Thyroid gland (tissue), 4 donors: ENCODE measurements at regions not wholly inside any gene's neighbourhood (a gene's known extent, or its start where the extent isn't known, plus 50 kb on each side); places are given as distances from the start of the nearest gene placed in this dataset.
A peak's percentile ranks its signal among the peaks of the same experiment; 100 is the strongest.

ENCODE experiments used
- DNase-seq, 2 donors: peaks; one replicate each; pipeline ENCODE4 v3.0.0-alpha.2; 2019
- H3K27ac ChIP-seq, 3 donors: fragments of 200-600 bp; sonication (generic); 1 replicate in 2 of 3; 2 replicates in 1 of 3; pipeline ENCODE4 v1.5.1; 2016 to 2019; ENCODE audit warnings: mild to moderate bottlenecking in 1 of 3, moderate library complexity in 1 of 3
- H3K27me3 ChIP-seq: fragments of 200-600 bp; sonication (generic); one replicate; pipeline ENCODE4 v1.5.1; 2019
- H3K36me3 ChIP-seq, 2 donors: fragments of 200-600 bp; sonication (generic); one replicate each; pipeline ENCODE4 v1.5.1; 2016 to 2019
- H3K4me1 ChIP-seq, 2 donors: fragments of 200-600 bp; sonication (generic); one replicate each; pipeline ENCODE4 v1.5.1; 2017 to 2019
- H3K4me3 ChIP-seq, 3 donors: fragments of 200-600 bp; sonication (generic); replicated peaks in 1 of 3; 1 replicate in 2 of 3; 2 replicates in 1 of 3; pipeline ENCODE4 v1.5.1; 2016; ENCODE audit warnings: mild to moderate bottlenecking in 1 of 3
- H3K9me3 ChIP-seq: fragments of 200-600 bp; sonication (generic); one replicate; pipeline ENCODE4 v1.5.1; 2017
- CTCF ChIP-seq, 6 experiments: fragments of 200-600 bp in 3 of 6; fragments of 450-650 bp in 3 of 6; sonication (generic) in 3 of 6; IDR thresholded peaks; one replicate each; pipeline ENCODE4 v1.5.1; 2016 to 2019; ENCODE audit warnings: antibody characterized with exemption in 6 of 6, mild to moderate bottlenecking in 2 of 6, inconsistent platforms in 1 of 6, moderate library complexity in 1 of 6
- POLR2A ChIP-seq, 2 donors: fragments of 450-650 bp; IDR thresholded peaks; one replicate each; pipeline ENCODE4 v1.6.1; 2017; ENCODE audit warnings: antibody characterized with exemption in 2 of 2, mild to moderate bottlenecking in 2 of 2, moderate library complexity in 1 of 2
- WGBS, 2 donors: methylation state at CpG; one replicate each; pipeline ENCODE4 v1.1.5; 2017; 5-methylcytosine and 5-hydroxymethylcytosine counted together
- intact Hi-C: fragments of 100-400 bp; cut with DNase I; formaldehyde crosslinking; loops from one replicate; pipeline ENCODE4 v1.15.1; 2023

DNA sequence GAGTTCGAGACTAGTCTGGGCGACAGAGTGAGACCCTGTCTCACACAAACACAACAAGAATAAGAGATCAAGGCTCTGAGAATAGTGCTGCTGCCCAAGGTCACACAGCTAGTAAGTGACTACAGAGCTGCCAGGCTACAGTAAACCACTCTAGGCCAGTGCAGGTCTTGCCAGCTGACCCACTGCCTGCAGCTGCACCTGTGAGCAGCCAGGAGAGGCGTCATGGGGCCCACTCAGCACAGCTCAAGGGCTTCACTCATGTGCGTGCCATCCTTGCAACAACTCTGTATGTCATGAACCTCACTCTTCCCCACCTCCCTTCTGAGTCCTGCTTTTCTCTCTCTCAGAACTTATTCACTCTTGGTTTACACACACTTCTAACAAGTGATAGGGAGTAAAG is 176.7 kb downstream of the SMAD6 start:
- H3K4me3 ChIP-seq, result no peak overlapping the region
- H3K9me3 ChIP-seq, result no peaks in the 10 kb centered on the region
- intact Hi-C loops, result no loop called here
- no peaks in the 10 kb centered on the region for H3K27me3 ChIP-seq
- peak; percentile 61 to 80 for DNase-seq
- peaks cover 17 to 40% of the 10 kb centered on the region in 2 donors for H3K4me1 ChIP-seq
- TF ChIP-seq POLR2A (IDR thresholded peaks at IDR 0.05) (no peak), CTCF (IDR thresholded peaks at IDR 0.05) (no peak)
- H3K27ac ChIP-seq, result peak overlapping the region in 1 of 3 donors; percentile 53
- 66 to 70% methylated on average over 4 of the region's 4 CpGs for WGBS, 2 donors
- H3K36me3 ChIP-seq, result no peaks in the 10 kb centered on the region

- H3K9me3 ChIP-seq, result no peaks in the 10 kb centered on the region
- H3K27ac ChIP-seq, result no peak overlapping the region
- DNase-seq, result no peak
- no peak for TF ChIP-seq CTCF (IDR thresholded peaks at IDR 0.05)
- no peak for TF ChIP-seq POLR2A (IDR thresholded peaks at IDR 0.05)
- intact Hi-C loops, result no loop called here
- H3K27me3 ChIP-seq, result no peaks in the 10 kb centered on the region
- H3K4me1 ChIP-seq, result peaks cover 18 to 47% of the 10 kb centered on the region in 2 donors
- H3K4me3 ChIP-seq, result no peak overlapping the region
- no peaks in the 10 kb centered on the region for H3K36me3 ChIP-seq
- 89 to 95% methylated on average over 6 to 7 of the region's 8 CpGs for WGBS, 2 donors
These were observed 177.7 kb downstream of the SMAD6 start for GRCh38 chr15:66879531-66880368.

DNA sequence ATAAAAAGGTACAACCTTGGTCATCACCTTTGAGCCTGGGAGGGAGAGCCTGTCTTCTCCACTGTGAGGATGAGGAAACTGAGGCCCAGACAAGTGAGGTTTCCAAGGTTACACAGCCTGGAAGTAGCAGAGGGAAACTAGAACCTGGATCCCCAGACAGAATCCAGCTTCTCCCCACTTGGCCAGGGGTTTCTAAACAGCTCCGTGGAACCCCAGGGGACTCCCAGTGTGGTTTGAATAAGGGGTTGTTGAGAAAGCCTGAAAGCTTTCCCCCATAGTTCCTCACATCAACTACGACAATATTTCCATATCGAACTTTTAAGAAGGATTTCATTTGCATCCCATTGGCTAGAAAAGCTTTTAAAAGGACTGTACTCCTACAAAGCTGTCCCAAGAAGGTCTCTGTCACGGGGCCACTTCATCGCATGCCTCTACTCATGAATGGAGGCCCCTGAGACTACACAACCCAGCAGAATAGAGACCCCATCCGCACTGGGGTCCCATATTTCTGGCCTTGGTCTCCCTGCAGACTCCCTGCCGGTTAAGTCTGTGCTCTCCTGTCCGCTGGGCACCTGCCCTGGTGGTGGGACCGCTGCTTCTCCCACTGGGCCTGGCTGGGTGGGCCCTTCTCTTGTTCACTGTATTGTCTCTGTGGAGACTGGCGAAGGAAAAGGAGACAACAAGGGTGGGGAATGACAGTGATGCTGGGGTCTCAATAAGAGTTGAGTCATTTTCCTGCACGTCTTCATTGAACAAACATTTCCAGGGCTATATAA is 178.5 kb downstream of the SMAD6 start:
- intact Hi-C loops, result no loop called here
- Histone ChIP-seq H3K36me3 (no peaks in the 10 kb centered on the region), H3K9me3 (no peaks in the 10 kb centered on the region), H3K4me3 (no peak overlapping the region), H3K27ac (no peak overlapping the region), H3K4me1 (peaks cover 18 to 47% of the 10 kb centered on the region in 2 donors), H3K27me3 (no peaks in the 10 kb centered on the region)
- DNase-seq, result no peak
- TF ChIP-seq POLR2A (IDR thresholded peaks at IDR 0.05) (no peak), CTCF (IDR thresholded peaks at IDR 0.05) (no peak)
- 95 to 96% methylated on average over 11 of the region's 11 CpGs for WGBS, 2 donors

DNA sequence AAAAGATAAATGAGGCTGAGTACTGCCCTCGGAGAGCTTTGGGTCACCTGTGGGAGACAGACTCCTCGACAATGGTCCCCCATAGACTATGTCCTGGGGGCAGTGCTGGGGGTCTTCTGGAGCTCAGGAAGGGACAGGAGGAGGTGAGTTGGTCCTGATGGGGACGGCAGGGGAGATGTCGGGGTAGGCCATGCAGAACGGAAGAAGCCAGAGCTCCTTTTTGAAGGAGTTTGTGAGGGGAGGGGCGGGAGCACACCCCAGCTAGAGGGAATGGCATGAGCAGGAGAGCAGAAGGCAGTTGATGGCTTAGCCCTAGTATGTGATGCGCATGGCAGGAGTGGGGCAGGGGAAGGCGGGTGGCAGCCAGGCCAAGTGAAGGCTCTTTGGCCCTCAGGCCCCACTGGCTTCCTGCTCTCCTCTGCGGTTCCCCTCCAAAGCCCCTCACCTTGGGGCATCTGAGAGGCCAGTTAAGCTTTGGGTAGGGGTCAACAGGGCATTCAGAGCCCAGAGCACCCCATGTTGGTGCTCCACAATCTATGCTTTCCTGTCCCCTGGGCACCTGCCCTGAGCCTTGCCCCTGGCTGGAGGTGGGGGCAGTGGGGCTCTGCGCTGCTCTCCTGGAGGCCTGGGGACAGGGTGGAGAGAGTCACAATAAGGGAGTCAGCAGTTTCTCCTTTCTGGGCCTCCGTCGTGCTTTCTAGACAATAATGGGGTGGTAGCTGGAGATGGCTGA is 179.3 kb downstream of the SMAD6 start:
- 94 to 95% methylated on average over 12 of the region's 12 CpGs for WGBS, 2 donors
- H3K27ac ChIP-seq, result peak overlapping the region in 1 of 3 donors; percentile 83
- DNase-seq, result no peak

More for the DNA sequence above, 179.3 kb downstream of the SMAD6 start:
- no peak for TF ChIP-seq CTCF (IDR thresholded peaks at IDR 0.05)
- TF ChIP-seq POLR2A (IDR thresholded peaks at IDR 0.05), result no peak
- intact Hi-C loops, result no loop called here
- Histone ChIP-seq H3K27me3 (no peaks in the 10 kb centered on the region), H3K4me3 (no peak overlapping the region), H3K9me3 (no peaks in the 10 kb centered on the region), H3K36me3 (no peaks in the 10 kb centered on the region), H3K4me1 (peaks cover 18 to 47% of the 10 kb centered on the region in 2 donors)
